ENCODE measurements at regions not wholly inside any gene's neighbourhood (a gene's known extent, or its start where the extent isn't known, plus 50 kb on each side); places are given as distances from the start of the nearest gene placed in this dataset.

DNA sequence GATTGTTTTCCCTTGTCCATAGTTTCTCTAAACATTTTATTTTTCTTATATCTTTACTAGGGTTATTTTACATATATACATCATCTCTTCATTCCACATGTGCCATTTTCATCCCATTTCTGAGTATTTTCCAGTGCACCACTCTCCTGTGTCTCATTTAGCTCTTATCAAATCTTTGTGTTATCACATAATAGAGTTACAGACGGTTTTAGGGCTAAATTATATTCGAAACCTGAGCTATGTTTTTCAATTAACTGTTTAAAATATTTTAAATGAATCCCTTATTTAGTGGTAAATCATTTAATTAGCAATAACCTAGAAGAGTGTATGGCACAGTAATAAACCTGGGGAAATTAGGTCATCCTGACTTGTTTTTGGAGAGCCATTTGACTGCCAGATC, 160.4 kb upstream of the DCN start:
- intact Hi-C loops (cut with DNase I), result no loop called here
- no peak for DNase-seq
- H3K27me3 ChIP-seq, result no peaks in the 10 kb centered on the region
- 74 to 78% methylated on average over 2 of the region's 2 CpGs for WGBS, 2 donors
- H3K36me3 ChIP-seq, result no peaks in the 10 kb centered on the region
- H3K27ac ChIP-seq, result no peak overlapping the region
- no peak overlapping the region for H3K4me3 ChIP-seq
- no peaks in the 10 kb centered on the region for H3K9me3 ChIP-seq
- peaks cover 0 to 19% (median 7%) of the 10 kb centered on the region in 4 donors for H3K4me1 ChIP-seq
- TF ChIP-seq, protein P1, sequence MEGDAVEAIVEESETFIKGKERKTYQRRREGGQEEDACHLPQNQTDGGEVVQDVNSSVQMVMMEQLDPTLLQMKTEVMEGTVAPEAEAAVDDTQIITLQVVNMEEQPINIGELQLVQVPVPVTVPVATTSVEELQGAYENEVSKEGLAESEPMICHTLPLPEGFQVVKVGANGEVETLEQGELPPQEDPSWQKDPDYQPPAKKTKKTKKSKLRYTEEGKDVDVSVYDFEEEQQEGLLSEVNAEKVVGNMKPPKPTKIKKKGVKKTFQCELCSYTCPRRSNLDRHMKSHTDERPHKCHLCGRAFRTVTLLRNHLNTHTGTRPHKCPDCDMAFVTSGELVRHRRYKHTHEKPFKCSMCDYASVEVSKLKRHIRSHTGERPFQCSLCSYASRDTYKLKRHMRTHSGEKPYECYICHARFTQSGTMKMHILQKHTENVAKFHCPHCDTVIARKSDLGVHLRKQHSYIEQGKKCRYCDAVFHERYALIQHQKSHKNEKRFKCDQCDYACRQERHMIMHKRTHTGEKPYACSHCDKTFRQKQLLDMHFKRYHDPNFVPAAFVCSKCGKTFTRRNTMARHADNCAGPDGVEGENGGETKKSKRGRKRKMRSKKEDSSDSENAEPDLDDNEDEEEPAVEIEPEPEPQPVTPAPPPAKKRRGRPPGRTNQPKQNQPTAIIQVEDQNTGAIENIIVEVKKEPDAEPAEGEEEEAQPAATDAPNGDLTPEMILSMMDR (IDR thresholded peaks at IDR 0.05), result no peak
- TF ChIP-seq EP300 (IDR thresholded peaks at IDR 0.05) (no peak), POLR2A (IDR thresholded peaks at IDR 0.05) (no peak), POLR2AphosphoS5 (IDR thresholded peaks at IDR 0.05) (no peak)

DNA sequence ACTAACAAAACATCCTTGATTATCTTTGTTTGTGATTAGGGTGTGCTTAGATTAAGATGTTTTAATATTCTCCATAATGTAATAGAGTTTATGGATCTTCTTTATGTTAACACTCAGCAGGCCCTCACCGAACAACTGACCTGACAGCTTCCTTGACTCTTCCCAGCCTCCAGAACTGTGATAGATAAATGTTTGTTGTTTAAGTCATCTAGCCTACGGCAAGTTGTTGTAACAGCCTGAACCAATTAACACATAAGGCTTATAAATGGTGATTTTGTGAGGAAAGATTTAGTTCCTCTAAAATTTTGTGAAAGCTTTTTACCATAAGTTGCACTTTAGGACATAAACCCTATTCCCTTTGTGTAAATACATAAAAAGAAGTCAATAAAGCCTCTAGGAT, 156.5 kb upstream of the DCN start:
- peaks cover 0 to 9% (median 0%) of the 10 kb centered on the region in 4 donors for H3K4me1 ChIP-seq
- TF ChIP-seq EP300 (IDR thresholded peaks at IDR 0.05) (no peak), POLR2AphosphoS5 (IDR thresholded peaks at IDR 0.05) (no peak), POLR2A (IDR thresholded peaks at IDR 0.05) (no peak)
- TF ChIP-seq, protein P1 (IDR thresholded peaks at IDR 0.05), result no peak
- no peaks in the 10 kb centered on the region for H3K27me3 ChIP-seq
- no peak overlapping the region for H3K27ac ChIP-seq
- DNase-seq, result no peak
- intact Hi-C loops (cut with DNase I), result no loop called here
- no peaks in the 10 kb centered on the region for H3K9me3 ChIP-seq
- H3K4me3 ChIP-seq, result no peak overlapping the region
- WGBS, 2 donors, result 87 to 88% methylated on average over 2 of the region's 2 CpGs
- no peaks in the 10 kb centered on the region for H3K36me3 ChIP-seq

DNA sequence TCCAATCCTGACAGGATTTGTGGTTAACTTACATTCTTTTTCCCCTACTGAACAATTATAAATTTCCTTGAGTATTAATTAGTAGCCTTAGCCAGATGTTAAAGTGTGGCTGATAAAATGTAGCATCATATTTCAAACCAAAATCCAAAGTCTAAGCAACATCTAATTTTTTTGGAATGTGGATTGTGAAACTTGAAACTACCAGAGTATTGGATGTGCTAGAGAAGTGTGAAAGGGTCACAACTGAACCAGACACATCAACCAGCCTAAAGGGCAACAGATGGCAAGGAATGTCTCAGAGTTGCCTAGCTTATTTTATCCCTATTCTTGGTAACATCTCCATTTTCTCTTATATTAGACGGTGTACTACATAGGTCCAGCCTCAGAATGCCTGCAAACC, 153.1 kb upstream of the DCN start:
- TF ChIP-seq POLR2AphosphoS5 (IDR thresholded peaks at IDR 0.05) (no peak), POLR2A (IDR thresholded peaks at IDR 0.05) (no peak), EP300 (IDR thresholded peaks at IDR 0.05) (no peak)
- TF ChIP-seq, protein P1 (IDR thresholded peaks at IDR 0.05), result no peak
- intact Hi-C loops (cut with DNase I), result no loop called here
- H3K27me3 ChIP-seq, result no peaks in the 10 kb centered on the region
- DNase-seq, result no peak
- H3K36me3 ChIP-seq, result no peaks in the 10 kb centered on the region
- H3K9me3 ChIP-seq, result no peaks in the 10 kb centered on the region
- 88 to 93% methylated on average over 1 of the region's 1 CpG for WGBS, 2 donors
- no peaks in the 10 kb centered on the region for H3K4me1 ChIP-seq
- H3K4me3 ChIP-seq, result no peak overlapping the region
- no peak overlapping the region for H3K27ac ChIP-seq

DNA sequence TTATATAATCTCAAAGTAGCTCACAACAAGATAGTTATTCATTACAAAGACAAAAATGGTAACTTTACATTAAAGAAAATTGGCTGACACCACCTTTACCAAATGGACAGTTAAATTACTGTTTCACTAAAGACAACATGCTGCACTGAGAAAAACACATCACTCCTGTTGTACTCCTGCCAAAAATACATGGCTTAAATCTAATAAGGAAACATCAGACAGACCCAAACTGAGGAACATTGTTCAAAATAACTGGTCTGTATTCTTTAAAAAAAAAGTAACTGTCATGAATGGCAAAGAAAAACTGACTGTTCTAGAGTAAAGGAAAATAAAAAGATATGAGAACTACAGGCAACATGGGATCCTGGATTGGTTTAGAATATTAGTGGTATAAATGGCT, 151.3 kb upstream of the DCN start:
- TF ChIP-seq, protein P1 (IDR thresholded peaks at IDR 0.05), result no peak
- TF ChIP-seq POLR2AphosphoS5 (IDR thresholded peaks at IDR 0.05) (no peak), EP300 (IDR thresholded peaks at IDR 0.05) (no peak), POLR2A (IDR thresholded peaks at IDR 0.05) (no peak)

DNA sequence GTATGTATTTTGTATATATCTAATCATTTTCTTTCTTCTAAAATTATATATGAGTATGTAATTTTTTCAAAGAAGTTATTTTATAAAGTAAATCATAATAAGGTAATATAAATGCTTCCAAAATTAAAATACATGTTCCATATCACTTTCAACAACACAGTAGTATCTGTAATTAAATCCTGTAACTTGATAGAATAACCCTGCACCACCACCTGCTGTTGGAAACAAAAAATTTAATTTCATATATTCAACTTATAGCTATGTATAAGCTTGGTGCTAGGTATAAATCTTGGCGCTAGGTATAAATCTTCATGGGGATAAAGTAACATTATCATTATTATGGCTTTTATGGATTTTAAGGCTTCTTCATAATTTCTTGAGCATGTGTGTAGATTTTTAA, 149.7 kb upstream of the DCN start:
- H3K27ac ChIP-seq, result no peak overlapping the region
- TF ChIP-seq, protein P1 (IDR thresholded peaks at IDR 0.05), result no peak
- TF ChIP-seq POLR2A (IDR thresholded peaks at IDR 0.05) (no peak), EP300 (IDR thresholded peaks at IDR 0.05) (no peak)
- no peak overlapping the region for H3K4me3 ChIP-seq
- no peaks in the 10 kb centered on the region for H3K9me3 ChIP-seq
- intact Hi-C loops (cut with DNase I), result no loop called here
- no peak for DNase-seq
- H3K36me3 ChIP-seq, result no peaks in the 10 kb centered on the region
- peaks cover 0 to 6% (median 0%) of the 10 kb centered on the region in 4 donors for H3K4me1 ChIP-seq
- no peaks in the 10 kb centered on the region for H3K27me3 ChIP-seq
- WGBS, 2 donors, result 93 to 98% methylated on average over 1 of the region's 1 CpG

More for the DNA sequence above, 151.3 kb upstream of the DCN start:
- Histone ChIP-seq H3K36me3 (no peaks in the 10 kb centered on the region), H3K27ac (no peak overlapping the region), H3K4me3 (no peak overlapping the region), H3K9me3 (no peaks in the 10 kb centered on the region), H3K27me3 (no peaks in the 10 kb centered on the region), H3K4me1 (no peaks in the 10 kb centered on the region)
- intact Hi-C loops (cut with DNase I), result no loop called here
- no peak for DNase-seq

Measured in sigmoid colon (tissue), 6 donors.